ENCODE measurements at regions not wholly inside any gene's neighbourhood (a gene's known extent, or its start where the extent isn't known, plus 50 kb on each side); places are given as distances from the start of the nearest gene placed in this dataset.

DNA sequence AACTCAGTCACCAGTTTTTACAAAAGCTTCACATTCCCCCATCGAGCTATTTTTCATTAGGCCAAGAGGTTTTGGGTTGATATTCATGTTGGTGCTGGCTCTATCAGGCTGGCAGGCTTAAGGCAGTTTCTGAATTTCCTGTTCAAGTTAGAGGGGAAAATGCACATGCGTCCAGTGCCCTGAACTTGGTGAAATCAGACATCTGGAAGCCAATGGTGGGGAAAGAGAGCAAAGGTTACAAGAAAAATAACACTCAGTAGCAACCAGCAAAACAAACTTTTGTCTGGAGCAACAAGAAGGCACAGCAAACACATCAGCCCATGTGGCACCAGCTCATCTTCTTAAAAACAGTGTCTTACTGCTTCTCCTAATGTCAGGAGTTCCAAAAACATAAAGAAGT lies 155.6 kb upstream of the TSC22D2 start:
- TF ChIP-seq POLR2A (IDR thresholded peaks at IDR 0.05; ENCODE audit: control extremely low read depth in 1 of 2, low read depth in 2 of 2, low read length in 2 of 2) = no peak
- TF ChIP-seq, protein P1, sequence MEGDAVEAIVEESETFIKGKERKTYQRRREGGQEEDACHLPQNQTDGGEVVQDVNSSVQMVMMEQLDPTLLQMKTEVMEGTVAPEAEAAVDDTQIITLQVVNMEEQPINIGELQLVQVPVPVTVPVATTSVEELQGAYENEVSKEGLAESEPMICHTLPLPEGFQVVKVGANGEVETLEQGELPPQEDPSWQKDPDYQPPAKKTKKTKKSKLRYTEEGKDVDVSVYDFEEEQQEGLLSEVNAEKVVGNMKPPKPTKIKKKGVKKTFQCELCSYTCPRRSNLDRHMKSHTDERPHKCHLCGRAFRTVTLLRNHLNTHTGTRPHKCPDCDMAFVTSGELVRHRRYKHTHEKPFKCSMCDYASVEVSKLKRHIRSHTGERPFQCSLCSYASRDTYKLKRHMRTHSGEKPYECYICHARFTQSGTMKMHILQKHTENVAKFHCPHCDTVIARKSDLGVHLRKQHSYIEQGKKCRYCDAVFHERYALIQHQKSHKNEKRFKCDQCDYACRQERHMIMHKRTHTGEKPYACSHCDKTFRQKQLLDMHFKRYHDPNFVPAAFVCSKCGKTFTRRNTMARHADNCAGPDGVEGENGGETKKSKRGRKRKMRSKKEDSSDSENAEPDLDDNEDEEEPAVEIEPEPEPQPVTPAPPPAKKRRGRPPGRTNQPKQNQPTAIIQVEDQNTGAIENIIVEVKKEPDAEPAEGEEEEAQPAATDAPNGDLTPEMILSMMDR (IDR thresholded peaks at IDR 0.05; ENCODE audit: control extremely low read depth in 1 of 3, insufficient read depth in 1 of 3, low read depth in 1 of 3, low read length in 3 of 3) = no peak
- no peak for TF ChIP-seq SIN3A (conservative IDR thresholded peaks at IDR 0.05 in 1 of 2, IDR thresholded peaks at IDR 0.05 in 1 of 2; ENCODE audit: low read depth in 1 of 2, low read length in 2 of 2)
- TF ChIP-seq KDM1A (IDR thresholded peaks at IDR 0.05; ENCODE audit: borderline replicate concordance, low read length) = no peak
- no peak for TF ChIP-seq POLR2AphosphoS5 (IDR thresholded peaks at IDR 0.05; ENCODE audit: low read depth, low read length)
- no peak for TF ChIP-seq TAF1 (IDR thresholded peaks at IDR 0.05; ENCODE audit: low read depth, low read length)
